Fibroblast of skin of scalp (primary cell): ENCODE measurements at regions not wholly inside any gene's neighbourhood (a gene's known extent, or its start where the extent isn't known, plus 50 kb on each side); places are given as distances from the start of the nearest gene placed in this dataset.

ENCODE experiments used
- DNase-seq: peaks from one replicate; pipeline ENCODE4 v3.0.0-alpha.2; 2013

- no peak for DNase-seq
These were observed 56.4 kb downstream of the CD24 start for GRCh38 chr6:106918115-106918514.

- no peak for DNase-seq
These were observed 57.6 kb downstream of the CD24 start for GRCh38 chr6:106916891-106917290.

- DNase-seq, result no peak
These were observed 60.8 kb downstream of the CD24 start for GRCh38 chr6:106913676-106914280.

- DNase-seq, result no peak
These were observed 61.4 kb downstream of the CD24 start for GRCh38 chr6:106913111-106913510.

- DNase-seq, result no peak
These were observed 62.4 kb downstream of the CD24 start for GRCh38 chr6:106912091-106912490.

- DNase-seq, result no peak
These were observed 63.3 kb downstream of the CD24 start for GRCh38 chr6:106910999-106911949.

- no peak for DNase-seq
These were observed 66.1 kb downstream of the CD24 start for GRCh38 chr6:106908386-106908840.

GRCh38 chr6:106907754-106908153 is 66.8 kb downstream of the CD24 start:
- DNase-seq, result no peak

- no peak for DNase-seq
These were observed 68.3 kb downstream of the CD24 start for GRCh38 chr6:106906232-106906631.

GRCh38 chr6:106903299-106903698 is 71.2 kb downstream of the CD24 start:
- DNase-seq, result no peak

- DNase-seq, result no peak
These were observed 73.5 kb downstream of the CD24 start for GRCh38 chr6:106901062-106901461.

- DNase-seq, result no peak
These were observed 74.8 kb downstream of the CD24 start for GRCh38 chr6:106899697-106900096.

- no peak for DNase-seq
These were observed 76.9 kb downstream of the CD24 start for GRCh38 chr6:106897580-106897979.

GRCh38 chr6:106895703-106896040 is 78.9 kb downstream of the CD24 start:
- DNase-seq, result no peak

GRCh38 chr6:106894978-106895702 is 79.4 kb downstream of the CD24 start:
- DNase-seq, result no peak

GRCh38 chr6:106892186-106892585 is 82.3 kb downstream of the CD24 start:
- DNase-seq, result no peak

- no peak for DNase-seq
These were observed 84.1 kb downstream of the CD24 start for GRCh38 chr6:106890447-106890846.

GRCh38 chr6:106889692-106890091 is 84.8 kb downstream of the CD24 start:
- no peak for DNase-seq

- DNase-seq, result no peak
These were observed 87.4 kb downstream of the CD24 start for GRCh38 chr6:106886922-106887797.

GRCh38 chr6:106886081-106886843 is 88.3 kb downstream of the CD24 start:
- DNase-seq, result no peak

- DNase-seq, result no peak
These were observed 88.8 kb downstream of the CD24 start for GRCh38 chr6:106885679-106886078.

GRCh38 chr6:106884576-106884975 is 90.0 kb downstream of the CD24 start:
- no peak for DNase-seq
